Gastroesophageal sphincter (tissue), 4 donors: ENCODE measurements at regions not wholly inside any gene's neighbourhood (a gene's known extent, or its start where the extent isn't known, plus 50 kb on each side); places are given as distances from the start of the nearest gene placed in this dataset.

ENCODE experiments used
- ATAC-seq: fragments of 150-250 bp; one replicate; pipeline ENCODE4 v1.9.1; 2016; ENCODE audit warnings: mild to moderate bottlenecking, moderate library complexity
- H3K27ac ChIP-seq, 4 donors: fragments of 200-600 bp; sonication (generic) in 3 of 4; 1 replicate in 3 of 4; 2 replicates in 1 of 4; pipeline ENCODE4 v1.5.1; 2016 to 2019
- H3K27me3 ChIP-seq: fragments of 200-600 bp; sonication (generic); one replicate; pipeline ENCODE4 v1.5.1; 2019
- H3K36me3 ChIP-seq, 2 donors: fragments of 200-600 bp; sonication (generic); one replicate each; pipeline ENCODE4 v1.5.1; 2019; ENCODE audit warnings: control low read depth in 1 of 2
- H3K4me1 ChIP-seq, 3 donors: fragments of 200-600 bp; sonication (generic); 1 replicate in 2 of 3; 2 replicates in 1 of 3; pipeline ENCODE4 v1.5.1; 2016 to 2019; ENCODE audit warnings: control low read depth in 2 of 3
- H3K4me3 ChIP-seq, 2 donors: fragments of 200-600 bp; sonication (generic); one replicate each; pipeline ENCODE4 v1.5.1; 2019; ENCODE audit warnings: mild to moderate bottlenecking in 1 of 2, moderate library complexity in 1 of 2
- H3K9me3 ChIP-seq, 3 donors: fragments of 200-600 bp; sonication (generic); one replicate each; pipeline ENCODE4 v1.5.1; 2017 to 2019; ENCODE audit warnings: control low read depth in 2 of 3
- EP300 ChIP-seq: sonication (generic); formaldehyde crosslinking; IDR thresholded peaks from one replicate; pipeline ENCODE4 v1.6.1; 2017; ENCODE audit warnings: antibody characterized with exemption, mild to moderate bottlenecking
- POLR2A ChIP-seq, 2 donors: fragments of 450-650 bp; IDR thresholded peaks; one replicate each; pipeline ENCODE4 v1.6.1; 2017; ENCODE audit warnings: antibody characterized with exemption in 2 of 2, mild to moderate bottlenecking in 2 of 2, moderate library complexity in 1 of 2
- POLR2AphosphoS5 ChIP-seq: sonication (generic); formaldehyde crosslinking; IDR thresholded peaks from one replicate; pipeline ENCODE4 v1.6.1; 2017; ENCODE audit warnings: antibody characterized with exemption
- WGBS, 2 donors: methylation state at CpG; one replicate each; pipeline ENCODE4 v1.1.5; 2018; ENCODE audit warnings: low coverage in 1 of 2; 5-methylcytosine and 5-hydroxymethylcytosine counted together
- TF ChIP-seq, protein P1 (sequence below), 4 experiments: fragments of 200-600 bp in 2 of 4; fragments of 450-650 bp in 2 of 4; sonication (generic) in 1 of 4; IDR thresholded peaks; one replicate each; pipeline ENCODE4 v1.5.1; 2017 to 2019; ENCODE audit warnings: antibody characterized with exemption in 4 of 4, mild to moderate bottlenecking in 2 of 4, moderate library complexity in 2 of 4

DNA sequence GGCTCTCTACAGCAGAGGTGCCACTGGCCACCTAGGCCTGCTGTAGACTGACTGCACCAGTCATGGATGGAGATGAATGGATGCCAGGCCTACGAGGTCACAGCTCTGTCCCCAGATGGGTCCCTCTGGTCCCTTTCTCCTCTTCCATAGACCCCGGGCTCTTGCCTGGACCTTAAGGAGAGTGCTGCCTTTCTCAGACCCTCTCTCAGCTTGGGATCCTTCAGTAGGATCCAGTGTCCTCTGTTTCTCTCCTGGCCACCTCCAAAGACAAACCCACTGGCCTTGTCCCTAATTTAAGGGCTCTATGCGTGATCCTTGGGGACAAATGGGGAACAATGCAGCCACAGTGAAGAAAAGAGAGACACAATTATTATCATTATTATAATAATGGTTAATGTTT, 189.3 kb upstream of the C16orf82 start:
- no peak overlapping the region for H3K27ac ChIP-seq
- no peaks in the 10 kb centered on the region for H3K4me1 ChIP-seq
- no peaks in the 10 kb centered on the region for H3K27me3 ChIP-seq
- H3K4me3 ChIP-seq, result no peak overlapping the region
- peaks cover 0 to 7% (median 0%) of the 10 kb centered on the region in 3 donors for H3K9me3 ChIP-seq
- TF ChIP-seq, protein P1, sequence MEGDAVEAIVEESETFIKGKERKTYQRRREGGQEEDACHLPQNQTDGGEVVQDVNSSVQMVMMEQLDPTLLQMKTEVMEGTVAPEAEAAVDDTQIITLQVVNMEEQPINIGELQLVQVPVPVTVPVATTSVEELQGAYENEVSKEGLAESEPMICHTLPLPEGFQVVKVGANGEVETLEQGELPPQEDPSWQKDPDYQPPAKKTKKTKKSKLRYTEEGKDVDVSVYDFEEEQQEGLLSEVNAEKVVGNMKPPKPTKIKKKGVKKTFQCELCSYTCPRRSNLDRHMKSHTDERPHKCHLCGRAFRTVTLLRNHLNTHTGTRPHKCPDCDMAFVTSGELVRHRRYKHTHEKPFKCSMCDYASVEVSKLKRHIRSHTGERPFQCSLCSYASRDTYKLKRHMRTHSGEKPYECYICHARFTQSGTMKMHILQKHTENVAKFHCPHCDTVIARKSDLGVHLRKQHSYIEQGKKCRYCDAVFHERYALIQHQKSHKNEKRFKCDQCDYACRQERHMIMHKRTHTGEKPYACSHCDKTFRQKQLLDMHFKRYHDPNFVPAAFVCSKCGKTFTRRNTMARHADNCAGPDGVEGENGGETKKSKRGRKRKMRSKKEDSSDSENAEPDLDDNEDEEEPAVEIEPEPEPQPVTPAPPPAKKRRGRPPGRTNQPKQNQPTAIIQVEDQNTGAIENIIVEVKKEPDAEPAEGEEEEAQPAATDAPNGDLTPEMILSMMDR (IDR thresholded peaks at IDR 0.05), result no peak
- TF ChIP-seq POLR2AphosphoS5 (no peak), POLR2A (IDR thresholded peaks at IDR 0.05) (no peak), EP300 (no peak)
- 83% methylated on average over 1 to 3 of the region's 3 CpGs for WGBS, 2 donors
- H3K36me3 ChIP-seq, result no peaks in the 10 kb centered on the region
- ATAC-seq, result no peak

DNA sequence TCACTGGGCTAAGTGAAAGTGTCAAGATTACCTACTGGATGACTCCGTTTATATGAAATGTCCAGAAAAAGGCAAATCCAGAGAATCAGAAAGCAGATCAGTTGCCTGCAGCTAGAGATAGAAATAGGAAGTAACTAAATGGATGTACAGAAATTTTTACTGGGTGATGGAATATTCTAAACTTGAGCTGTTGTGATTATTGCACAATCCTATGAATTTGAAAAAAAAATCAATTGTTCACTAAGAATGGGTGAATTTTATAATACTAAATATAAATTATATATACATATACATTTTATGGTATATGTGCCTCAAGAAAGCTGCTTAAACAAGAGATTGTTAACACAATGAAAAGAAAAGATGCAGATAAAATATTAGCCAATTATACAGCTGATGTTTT, 181.1 kb upstream of the C16orf82 start:
- no peak for TF ChIP-seq EP300
- no peak for TF ChIP-seq POLR2AphosphoS5
- TF ChIP-seq, protein P1 (IDR thresholded peaks at IDR 0.05), result no peak
- TF ChIP-seq POLR2A (IDR thresholded peaks at IDR 0.05), result no peak
- Histone ChIP-seq H3K27ac (no peak overlapping the region), H3K4me1 (no peaks in the 10 kb centered on the region), H3K9me3 (peaks cover 0 to 10% (median 0%) of the 10 kb centered on the region in 3 donors), H3K36me3 (no peaks in the 10 kb centered on the region), H3K27me3 (no peaks in the 10 kb centered on the region), H3K4me3 (no peak overlapping the region)
- WGBS, 2 donors, result 76 to 83% methylated on average over 1 of the region's 1 CpG
- ATAC-seq, result no peak

DNA sequence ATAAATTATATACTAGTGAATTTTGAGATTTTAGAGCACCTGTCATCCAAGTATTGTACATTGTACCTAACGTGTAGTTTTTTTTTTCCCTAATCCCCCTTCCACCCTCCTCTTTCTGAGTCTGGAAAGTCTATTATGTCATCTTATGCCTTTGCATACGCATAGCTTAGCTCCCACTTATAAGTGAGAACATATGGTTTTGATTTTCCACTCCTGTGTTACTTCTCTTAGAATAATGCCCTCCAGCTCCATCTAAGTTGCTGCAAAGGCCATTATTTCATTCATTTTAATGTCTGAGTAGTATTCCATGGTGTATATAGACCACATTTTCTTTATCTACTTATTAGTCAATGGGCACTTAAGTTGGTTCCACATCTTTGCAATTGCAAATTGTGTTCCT, 177.0 kb upstream of the C16orf82 start:
- no peak for TF ChIP-seq POLR2AphosphoS5
- TF ChIP-seq EP300, result no peak
- no peak for TF ChIP-seq POLR2A (IDR thresholded peaks at IDR 0.05)
- TF ChIP-seq, protein P1 (IDR thresholded peaks at IDR 0.05), result no peak
- no peaks in the 10 kb centered on the region for H3K27me3 ChIP-seq
- H3K4me1 ChIP-seq, result no peaks in the 10 kb centered on the region
- ATAC-seq, result no peak
- WGBS, 2 donors, result 50 to 56% methylated on average over 2 of the region's 2 CpGs
- no peak overlapping the region for H3K4me3 ChIP-seq
- H3K27ac ChIP-seq, result no peak overlapping the region
- H3K9me3 ChIP-seq, result no peaks in the 10 kb centered on the region
- no peaks in the 10 kb centered on the region for H3K36me3 ChIP-seq

DNA sequence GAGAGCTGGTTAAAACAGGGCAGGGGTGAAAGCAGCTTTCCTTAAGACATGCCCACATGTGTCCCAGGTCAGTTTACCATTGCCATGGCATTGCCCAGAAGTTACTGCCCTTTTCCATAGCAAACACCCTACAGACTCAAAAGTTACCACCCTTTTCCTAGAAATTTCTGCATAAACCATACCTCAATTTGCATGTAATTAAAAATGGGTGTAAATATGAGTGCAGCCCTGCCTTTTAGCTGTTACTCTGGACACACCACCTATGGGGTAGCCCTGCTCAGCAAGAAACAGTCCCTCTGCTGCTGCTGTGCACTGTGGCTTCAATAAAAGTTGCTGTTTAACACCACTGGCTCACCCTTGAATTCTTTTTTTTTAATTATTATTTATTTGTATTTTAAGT, 168.5 kb upstream of the C16orf82 start:
- H3K4me1 ChIP-seq, result no peaks in the 10 kb centered on the region
- ATAC-seq, result no peak
- no peaks in the 10 kb centered on the region for H3K27me3 ChIP-seq
- H3K36me3 ChIP-seq, result no peaks in the 10 kb centered on the region
- no peak overlapping the region for H3K4me3 ChIP-seq
- TF ChIP-seq POLR2AphosphoS5 (no peak), EP300 (no peak), POLR2A (IDR thresholded peaks at IDR 0.05) (no peak)
- TF ChIP-seq, protein P1 (IDR thresholded peaks at IDR 0.05), result no peak
- no peaks in the 10 kb centered on the region for H3K9me3 ChIP-seq
- no peak overlapping the region for H3K27ac ChIP-seq

DNA sequence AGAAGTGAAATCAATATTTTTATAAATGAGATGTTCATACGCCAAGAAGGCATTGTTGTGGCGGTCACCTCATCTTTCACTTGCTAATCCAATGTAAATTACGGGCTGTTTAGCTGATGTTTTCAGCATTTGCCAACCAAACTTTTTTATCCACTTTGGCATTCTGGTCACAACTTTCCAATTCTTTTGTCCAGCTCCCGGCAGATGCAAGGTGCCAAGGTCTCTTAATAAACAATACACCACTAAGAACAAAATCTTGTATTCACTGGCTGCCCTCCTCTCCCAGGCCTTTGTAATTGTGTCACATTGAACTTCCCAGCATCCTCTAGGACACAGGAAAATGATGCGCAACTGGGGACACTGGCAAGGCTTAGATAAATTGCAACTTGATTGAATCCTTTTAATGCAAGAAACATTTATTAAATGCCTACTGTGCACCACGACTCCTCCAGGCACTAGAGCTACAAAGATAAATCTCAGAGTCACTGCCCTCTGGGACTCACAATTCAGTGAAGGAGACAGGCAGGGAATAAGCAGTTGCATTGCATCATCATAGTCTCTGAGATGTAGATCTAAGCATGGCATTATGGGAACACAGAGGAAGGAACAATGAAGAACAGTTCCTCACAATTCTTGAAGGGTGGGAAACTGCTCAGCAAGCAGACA, 165.4 kb upstream of the C16orf82 start:
- 68 to 74% methylated on average over 4 to 5 of the region's 6 CpGs for WGBS, 2 donors
- no peaks in the 10 kb centered on the region for H3K4me1 ChIP-seq

More for the DNA sequence above, 165.4 kb upstream of the C16orf82 start:
- Histone ChIP-seq H3K27me3 (no peaks in the 10 kb centered on the region), H3K9me3 (no peaks in the 10 kb centered on the region), H3K27ac (no peak overlapping the region), H3K4me3 (no peak overlapping the region), H3K36me3 (no peaks in the 10 kb centered on the region)
- ATAC-seq, result no peak
- TF ChIP-seq POLR2A (IDR thresholded peaks at IDR 0.05) (no peak), EP300 (no peak), POLR2AphosphoS5 (no peak)
- TF ChIP-seq, protein P1 (IDR thresholded peaks at IDR 0.05), result no peak
